ENCODE measurements at regions not wholly inside any gene's neighbourhood (a gene's known extent, or its start where the extent isn't known, plus 50 kb on each side); places are given as distances from the start of the nearest gene placed in this dataset.

GRCh38 chr10:84704101-84704500 is 375.7 kb downstream of the CCSER2 start:
- Histone ChIP-seq H3K36me3 (ENCODE audit: control insufficient read depth, insufficient read depth, low read length) (no peaks in the 10 kb centered on the region), H3K27me3 (ENCODE audit: control insufficient read depth in 2 of 2, insufficient read depth in 2 of 2, low read length in 2 of 2) (no peaks in the 10 kb centered on the region), H3K9me3 (replicated peaks; ENCODE audit: control insufficient read depth, insufficient read depth, low read depth, low read length) (no peaks in the 10 kb centered on the region), H3K4me2 (ENCODE audit: insufficient read depth, low read length) (no peak overlapping the region), H3K9ac (ENCODE audit: insufficient read depth in 1 of 2, low read depth in 2 of 2, low read length in 2 of 2) (no peak overlapping the region), H3K79me2 (ENCODE audit: control insufficient read depth, insufficient read depth, low read length) (no peaks in the 10 kb centered on the region), H2AFZ (ENCODE audit: low read depth, low read length) (no peak overlapping the region), H3K4me1 (replicated peaks in 1 of 2; ENCODE audit: control insufficient read depth in 2 of 2, insufficient read depth in 2 of 2, low read length in 2 of 2) (no peaks in the 10 kb centered on the region), H3K27ac (ENCODE audit: extremely low read depth, low read depth, low read length) (no peak overlapping the region), H3K4me3 (no peak overlapping the region), H3K9me1 (ENCODE audit: control insufficient read depth, insufficient read depth, low read length) (no peaks in the 10 kb centered on the region), H4K20me1 (replicated peaks; ENCODE audit: control insufficient read depth, insufficient read depth, low read length) (no peaks in the 10 kb centered on the region)
- FAIRE-seq (no peak), ATAC-seq (no peak), DNase-seq (ENCODE audit: extremely low read depth in 1 of 4, low spot score in 3 of 4) (no peak)
- BruUV-seq (replicated peaks) = no TSS peak
- intact Hi-C loops (cut with micrococcal nuclease) = no loop called here
- 0% methylated on average over 3 of the region's 3 CpGs for WGBS (ENCODE audit: insufficient coverage, low coverage, missing lambda C conversion rate)
- POLR2A ChIA-PET = no interaction called here
- in situ Hi-C loops (cut with MboI) = no loop called here
- no peak for TF ChIP-seq ZNF134 (CRISPR knock-in tag; conservative IDR thresholded peaks at IDR 0.05)
- no peak for TF ChIP-seq GATA2 (CRISPR knock-in tag; IDR thresholded peaks at IDR 0.05)
- no peak for TF ChIP-seq SMAD3 (CRISPR knock-in tag; conservative IDR thresholded peaks at IDR 0.05)
- TF ChIP-seq SNIP1 (IDR thresholded peaks at IDR 0.05; ENCODE audit: low read depth) = no peak
- no peak for TF ChIP-seq ZNF398 (CRISPR knock-in tag; IDR thresholded peaks at IDR 0.05)
- TF ChIP-seq ZNF277 (CRISPR knock-in tag; IDR thresholded peaks at IDR 0.05; ENCODE audit: borderline replicate concordance) = no peak
- TF ChIP-seq DEAF1 (CRISPR knock-in tag; IDR thresholded peaks at IDR 0.05) = no peak
- TF ChIP-seq, protein P1, sequence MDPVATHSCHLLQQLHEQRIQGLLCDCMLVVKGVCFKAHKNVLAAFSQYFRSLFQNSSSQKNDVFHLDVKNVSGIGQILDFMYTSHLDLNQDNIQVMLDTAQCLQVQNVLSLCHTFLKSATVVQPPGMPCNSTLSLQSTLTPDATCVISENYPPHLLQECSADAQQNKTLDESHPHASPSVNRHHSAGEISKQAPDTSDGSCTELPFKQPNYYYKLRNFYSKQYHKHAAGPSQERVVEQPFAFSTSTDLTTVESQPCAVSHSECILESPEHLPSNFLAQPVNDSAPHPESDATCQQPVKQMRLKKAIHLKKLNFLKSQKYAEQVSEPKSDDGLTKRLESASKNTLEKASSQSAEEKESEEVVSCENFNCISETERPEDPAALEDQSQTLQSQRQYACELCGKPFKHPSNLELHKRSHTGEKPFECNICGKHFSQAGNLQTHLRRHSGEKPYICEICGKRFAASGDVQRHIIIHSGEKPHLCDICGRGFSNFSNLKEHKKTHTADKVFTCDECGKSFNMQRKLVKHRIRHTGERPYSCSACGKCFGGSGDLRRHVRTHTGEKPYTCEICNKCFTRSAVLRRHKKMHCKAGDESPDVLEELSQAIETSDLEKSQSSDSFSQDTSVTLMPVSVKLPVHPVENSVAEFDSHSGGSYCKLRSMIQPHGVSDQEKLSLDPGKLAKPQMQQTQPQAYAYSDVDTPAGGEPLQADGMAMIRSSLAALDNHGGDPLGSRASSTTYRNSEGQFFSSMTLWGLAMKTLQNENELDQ (CRISPR knock-in tag; IDR thresholded peaks at IDR 0.05; ENCODE audit: borderline replicate concordance) = no peak
- no peak for TF ChIP-seq KAT2B (IDR thresholded peaks at IDR 0.05; ENCODE audit: low read depth, low read length)
- no peak for TF ChIP-seq ZNF197 (CRISPR knock-in tag; IDR thresholded peaks at IDR 0.05; ENCODE audit: low read depth)
- no peak for TF ChIP-seq NELFE (IDR thresholded peaks at IDR 0.05; ENCODE audit: insufficient read depth, insufficient read length)
- TF ChIP-seq, protein P2, sequence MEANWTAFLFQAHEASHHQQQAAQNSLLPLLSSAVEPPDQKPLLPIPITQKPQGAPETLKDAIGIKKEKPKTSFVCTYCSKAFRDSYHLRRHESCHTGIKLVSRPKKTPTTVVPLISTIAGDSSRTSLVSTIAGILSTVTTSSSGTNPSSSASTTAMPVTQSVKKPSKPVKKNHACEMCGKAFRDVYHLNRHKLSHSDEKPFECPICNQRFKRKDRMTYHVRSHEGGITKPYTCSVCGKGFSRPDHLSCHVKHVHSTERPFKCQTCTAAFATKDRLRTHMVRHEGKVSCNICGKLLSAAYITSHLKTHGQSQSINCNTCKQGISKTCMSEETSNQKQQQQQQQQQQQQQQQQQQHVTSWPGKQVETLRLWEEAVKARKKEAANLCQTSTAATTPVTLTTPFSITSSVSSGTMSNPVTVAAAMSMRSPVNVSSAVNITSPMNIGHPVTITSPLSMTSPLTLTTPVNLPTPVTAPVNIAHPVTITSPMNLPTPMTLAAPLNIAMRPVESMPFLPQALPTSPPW (CRISPR knock-in tag; IDR thresholded peaks at IDR 0.05) = no peak
- no peak for TF ChIP-seq CBFB (CRISPR knock-in tag; IDR thresholded peaks at IDR 0.05)
- CTCF ChIA-PET (ENCODE audit: low intra/inter-chr PET ratio) = no interaction called here

All from K562 (cell line).